HEK293 (cell line): ENCODE measurements at regions not wholly inside any gene's neighbourhood (a gene's known extent, or its start where the extent isn't known, plus 50 kb on each side); places are given as distances from the start of the nearest gene placed in this dataset.

Experiments used
- KLF16 ChIP-seq: fragments of 450-650 bp; formaldehyde crosslinking; IDR thresholded peaks from 2 replicates; pipeline ENCODE4 v1.5.1; 2017; ENCODE audit warnings: missing biosample characterization, missing genetic modification characterization
- OSR2 ChIP-seq: fragments of 450-650 bp; formaldehyde crosslinking; IDR thresholded peaks from 2 replicates; pipeline ENCODE4 v1.5.1; 2016; ENCODE audit warnings: missing biosample characterization, missing genetic modification characterization
- SP2 ChIP-seq: fragments of 450-650 bp; formaldehyde crosslinking; IDR thresholded peaks from 2 replicates; pipeline ENCODE4 v1.5.1; 2016; ENCODE audit warnings: missing biosample characterization, missing genetic modification characterization
- YY1 ChIP-seq: fragments of 450-650 bp; formaldehyde crosslinking; IDR thresholded peaks from 2 replicates; pipeline ENCODE4 v1.5.1; 2018; ENCODE audit warnings: missing biosample characterization, missing genetic modification characterization
- ZBTB21 ChIP-seq: fragments of 450-650 bp; formaldehyde crosslinking; IDR thresholded peaks from 2 replicates; pipeline ENCODE4 v1.5.1; 2017; ENCODE audit warnings: missing biosample characterization, missing genetic modification characterization
- ZNF121 ChIP-seq: fragments of 450-650 bp; formaldehyde crosslinking; IDR thresholded peaks from 2 replicates; pipeline ENCODE4 v1.5.1; 2016; ENCODE audit warnings: missing biosample characterization, missing genetic modification characterization
- ZNF623 ChIP-seq: fragments of 450-650 bp; formaldehyde crosslinking; IDR thresholded peaks from 2 replicates; pipeline ENCODE4 v1.5.1; 2016; ENCODE audit warnings: missing biosample characterization, missing genetic modification characterization
- ZNF76 ChIP-seq: fragments of 450-650 bp; formaldehyde crosslinking; IDR thresholded peaks from 2 replicates; pipeline ENCODE4; 2016; ENCODE audit warnings: low read depth, missing biosample characterization, missing genetic modification characterization, borderline replicate concordance
- TF ChIP-seq, protein P1 (sequence below): fragments of 450-650 bp; formaldehyde crosslinking; IDR thresholded peaks from 2 replicates; pipeline ENCODE4 v1.5.1; 2016; ENCODE audit warnings: missing biosample characterization, missing genetic modification characterization
- TF ChIP-seq, protein P2 (sequence below): fragments of 450-650 bp; formaldehyde crosslinking; IDR thresholded peaks from 2 replicates; pipeline ENCODE4 v1.5.1; 2016; ENCODE audit warnings: missing biosample characterization, missing genetic modification characterization
- TF ChIP-seq, protein P3 (sequence below): fragments of 450-650 bp; formaldehyde crosslinking; IDR thresholded peaks from 2 replicates; pipeline ENCODE4 v1.5.1; 2016; ENCODE audit warnings: missing biosample characterization, missing genetic modification characterization
- TF ChIP-seq, protein P4 (sequence below): fragments of 450-650 bp; formaldehyde crosslinking; IDR thresholded peaks from 2 replicates; pipeline ENCODE4 v1.5.1; 2016; ENCODE audit warnings: missing biosample characterization, missing genetic modification characterization
- TF ChIP-seq, protein P5 (sequence below): fragments of 450-650 bp; formaldehyde crosslinking; IDR thresholded peaks from 2 replicates; pipeline ENCODE4 v1.5.1; 2017; ENCODE audit warnings: missing biosample characterization, missing genetic modification characterization
- TF ChIP-seq, protein P6 (sequence below): fragments of 450-650 bp; formaldehyde crosslinking; IDR thresholded peaks from 2 replicates; pipeline ENCODE4 v1.5.1; 2017; ENCODE audit warnings: missing biosample characterization, mild to moderate bottlenecking, missing genetic modification characterization, moderate library complexity

DNA sequence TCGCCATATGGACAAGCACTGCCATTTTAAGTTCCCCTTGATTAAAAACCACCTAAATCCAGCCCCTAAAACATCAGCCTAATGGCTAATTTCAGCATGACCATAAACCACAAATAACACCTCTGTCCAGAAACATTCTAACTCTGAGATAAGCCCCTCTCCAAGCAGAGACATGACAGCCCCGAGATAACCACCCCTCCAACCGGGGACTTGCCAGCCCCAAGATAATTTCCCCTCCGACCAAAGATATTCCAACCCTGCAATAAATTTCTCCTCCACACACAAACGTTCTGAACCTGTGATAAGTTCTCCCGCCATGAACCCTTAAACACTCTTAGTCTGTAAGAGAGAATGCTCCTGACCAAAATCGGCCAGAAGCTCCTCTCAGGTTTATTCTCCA lies 586.8 kb downstream of the EDEM1 start:
- TF ChIP-seq, protein P1, sequence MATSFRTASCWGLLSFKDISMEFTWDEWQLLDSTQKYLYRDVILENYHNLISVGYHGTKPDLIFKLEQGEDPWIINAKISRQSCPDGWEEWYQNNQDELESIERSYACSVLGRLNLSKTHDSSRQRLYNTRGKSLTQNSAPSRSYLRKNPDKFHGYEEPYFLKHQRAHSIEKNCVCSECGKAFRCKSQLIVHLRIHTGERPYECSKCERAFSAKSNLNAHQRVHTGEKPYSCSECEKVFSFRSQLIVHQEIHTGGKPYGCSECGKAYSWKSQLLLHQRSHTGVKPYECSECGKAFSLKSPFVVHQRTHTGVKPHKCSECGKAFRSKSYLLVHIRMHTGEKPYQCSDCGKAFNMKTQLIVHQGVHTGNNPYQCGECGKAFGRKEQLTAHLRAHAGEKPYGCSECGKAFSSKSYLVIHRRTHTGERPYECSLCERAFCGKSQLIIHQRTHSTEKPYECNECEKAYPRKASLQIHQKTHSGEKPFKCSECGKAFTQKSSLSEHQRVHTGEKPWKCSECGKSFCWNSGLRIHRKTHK (tag by site-specific recombination): no peak
- TF ChIP-seq, protein P2, sequence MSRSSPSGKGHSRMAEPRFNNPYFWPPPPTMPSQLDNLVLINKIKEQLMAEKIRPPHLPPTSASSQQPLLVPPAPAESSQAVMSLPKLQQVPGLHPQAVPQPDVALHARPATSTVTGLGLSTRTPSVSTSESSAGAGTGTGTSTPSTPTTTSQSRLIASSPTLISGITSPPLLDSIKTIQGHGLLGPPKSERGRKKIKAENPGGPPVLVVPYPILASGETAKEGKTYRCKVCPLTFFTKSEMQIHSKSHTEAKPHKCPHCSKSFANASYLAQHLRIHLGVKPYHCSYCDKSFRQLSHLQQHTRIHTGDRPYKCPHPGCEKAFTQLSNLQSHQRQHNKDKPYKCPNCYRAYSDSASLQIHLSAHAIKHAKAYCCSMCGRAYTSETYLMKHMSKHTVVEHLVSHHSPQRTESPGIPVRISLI: no peak
- TF ChIP-seq, protein P3, sequence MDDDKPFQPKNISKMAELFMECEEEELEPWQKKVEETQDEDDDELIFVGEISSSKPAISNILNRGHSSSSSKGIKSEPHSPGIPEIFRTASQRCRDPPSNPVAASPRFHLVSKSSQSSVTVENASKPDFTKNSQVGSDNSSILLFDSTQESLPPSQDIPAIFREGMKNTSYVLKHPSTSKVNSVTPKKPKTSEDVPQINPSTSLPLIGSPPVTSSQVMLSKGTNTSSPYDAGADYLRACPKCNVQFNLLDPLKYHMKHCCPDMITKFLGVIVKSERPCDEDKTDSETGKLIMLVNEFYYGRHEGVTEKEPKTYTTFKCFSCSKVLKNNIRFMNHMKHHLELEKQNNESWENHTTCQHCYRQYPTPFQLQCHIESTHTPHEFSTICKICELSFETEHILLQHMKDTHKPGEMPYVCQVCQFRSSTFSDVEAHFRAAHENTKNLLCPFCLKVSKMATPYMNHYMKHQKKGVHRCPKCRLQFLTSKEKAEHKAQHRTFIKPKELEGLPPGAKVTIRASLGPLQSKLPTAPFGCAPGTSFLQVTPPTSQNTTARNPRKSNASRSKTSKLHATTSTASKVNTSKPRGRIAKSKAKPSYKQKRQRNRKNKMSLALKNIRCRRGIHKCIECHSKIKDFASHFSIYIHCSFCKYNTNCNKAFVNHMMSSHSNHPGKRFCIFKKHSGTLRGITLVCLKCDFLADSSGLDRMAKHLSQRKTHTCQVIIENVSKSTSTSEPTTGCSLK (tag by site-specific recombination): no peak
- no peak for TF ChIP-seq KLF16
- TF ChIP-seq ZBTB21 (tag by site-specific recombination): no peak
- no peak for TF ChIP-seq ZNF121 (tag by site-specific recombination)
- no peak for TF ChIP-seq OSR2
- TF ChIP-seq, protein P4, sequence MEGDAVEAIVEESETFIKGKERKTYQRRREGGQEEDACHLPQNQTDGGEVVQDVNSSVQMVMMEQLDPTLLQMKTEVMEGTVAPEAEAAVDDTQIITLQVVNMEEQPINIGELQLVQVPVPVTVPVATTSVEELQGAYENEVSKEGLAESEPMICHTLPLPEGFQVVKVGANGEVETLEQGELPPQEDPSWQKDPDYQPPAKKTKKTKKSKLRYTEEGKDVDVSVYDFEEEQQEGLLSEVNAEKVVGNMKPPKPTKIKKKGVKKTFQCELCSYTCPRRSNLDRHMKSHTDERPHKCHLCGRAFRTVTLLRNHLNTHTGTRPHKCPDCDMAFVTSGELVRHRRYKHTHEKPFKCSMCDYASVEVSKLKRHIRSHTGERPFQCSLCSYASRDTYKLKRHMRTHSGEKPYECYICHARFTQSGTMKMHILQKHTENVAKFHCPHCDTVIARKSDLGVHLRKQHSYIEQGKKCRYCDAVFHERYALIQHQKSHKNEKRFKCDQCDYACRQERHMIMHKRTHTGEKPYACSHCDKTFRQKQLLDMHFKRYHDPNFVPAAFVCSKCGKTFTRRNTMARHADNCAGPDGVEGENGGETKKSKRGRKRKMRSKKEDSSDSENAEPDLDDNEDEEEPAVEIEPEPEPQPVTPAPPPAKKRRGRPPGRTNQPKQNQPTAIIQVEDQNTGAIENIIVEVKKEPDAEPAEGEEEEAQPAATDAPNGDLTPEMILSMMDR (tag by site-specific recombination): no peak
- no peak for TF ChIP-seq ZNF623 (tag by site-specific recombination)
- no peak for TF ChIP-seq SP2 (tag by site-specific recombination)
- no peak for TF ChIP-seq YY1 (tag by site-specific recombination)
- no peak for TF ChIP-seq ZNF76 (tag by site-specific recombination)
- TF ChIP-seq, protein P5, sequence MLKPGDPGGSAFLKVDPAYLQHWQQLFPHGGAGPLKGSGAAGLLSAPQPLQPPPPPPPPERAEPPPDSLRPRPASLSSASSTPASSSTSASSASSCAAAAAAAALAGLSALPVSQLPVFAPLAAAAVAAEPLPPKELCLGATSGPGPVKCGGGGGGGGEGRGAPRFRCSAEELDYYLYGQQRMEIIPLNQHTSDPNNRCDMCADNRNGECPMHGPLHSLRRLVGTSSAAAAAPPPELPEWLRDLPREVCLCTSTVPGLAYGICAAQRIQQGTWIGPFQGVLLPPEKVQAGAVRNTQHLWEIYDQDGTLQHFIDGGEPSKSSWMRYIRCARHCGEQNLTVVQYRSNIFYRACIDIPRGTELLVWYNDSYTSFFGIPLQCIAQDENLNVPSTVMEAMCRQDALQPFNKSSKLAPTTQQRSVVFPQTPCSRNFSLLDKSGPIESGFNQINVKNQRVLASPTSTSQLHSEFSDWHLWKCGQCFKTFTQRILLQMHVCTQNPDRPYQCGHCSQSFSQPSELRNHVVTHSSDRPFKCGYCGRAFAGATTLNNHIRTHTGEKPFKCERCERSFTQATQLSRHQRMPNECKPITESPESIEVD (tag by site-specific recombination): no peak
- TF ChIP-seq, protein P6, sequence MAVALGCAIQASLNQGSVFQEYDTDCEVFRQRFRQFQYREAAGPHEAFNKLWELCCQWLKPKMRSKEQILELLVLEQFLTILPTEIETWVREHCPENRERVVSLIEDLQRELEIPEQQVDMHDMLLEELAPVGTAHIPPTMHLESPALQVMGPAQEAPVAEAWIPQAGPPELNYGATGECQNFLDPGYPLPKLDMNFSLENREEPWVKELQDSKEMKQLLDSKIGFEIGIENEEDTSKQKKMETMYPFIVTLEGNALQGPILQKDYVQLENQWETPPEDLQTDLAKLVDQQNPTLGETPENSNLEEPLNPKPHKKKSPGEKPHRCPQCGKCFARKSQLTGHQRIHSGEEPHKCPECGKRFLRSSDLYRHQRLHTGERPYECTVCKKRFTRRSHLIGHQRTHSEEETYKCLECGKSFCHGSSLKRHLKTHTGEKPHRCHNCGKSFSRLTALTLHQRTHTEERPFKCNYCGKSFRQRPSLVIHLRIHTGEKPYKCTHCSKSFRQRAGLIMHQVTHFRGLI (tag by site-specific recombination): no peak
